SHP77 treated with DMSO at 0.1 percent for 48 hours (cell line): ENCODE measurements at regions not wholly inside any gene's neighbourhood (a gene's known extent, or its start where the extent isn't known, plus 50 kb on each side); places are given as distances from the start of the nearest gene placed in this dataset.
"Not testable (repeated sequence)": the region's sequence is repeated elsewhere in the genome, so short reads cannot be mapped to it uniquely, and the experiment has no call there.

ENCODE experiments used
- DNase-seq: peaks from one replicate; lab custom pipeline; 2025; lab: John Stamatoyannopoulos, UW

- DNase-seq = no peak
Observed at GRCh38 chr20:19874040-19874727, 116.1 kb downstream of the RIN2 start.

- DNase-seq = no peak
Observed at GRCh38 chr20:19875376-19876221, 117.5 kb downstream of the RIN2 start.

- no peak for DNase-seq
Observed at GRCh38 chr20:19876828-19877460, 118.9 kb downstream of the RIN2 start.

GRCh38 chr20:19879874-19880255 is 121.8 kb downstream of the RIN2 start:
- not testable (repeated sequence) for DNase-seq

GRCh38 chr20:19880256-19881079 is 122.4 kb downstream of the RIN2 start:
- DNase-seq = no peak

- DNase-seq = no peak
Observed at GRCh38 chr20:19881080-19881840, 123.2 kb downstream of the RIN2 start.

GRCh38 chr20:19881990-19882389 is 123.9 kb downstream of the RIN2 start:
- DNase-seq = no peak

GRCh38 chr20:19882446-19882845 is 124.4 kb downstream of the RIN2 start:
- DNase-seq = no peak

GRCh38 chr20:19883501-19883900 is 125.4 kb downstream of the RIN2 start:
- DNase-seq = no peak

- DNase-seq = no peak
Observed at GRCh38 chr20:19885594-19885938, 127.5 kb downstream of the RIN2 start.

GRCh38 chr20:19885939-19886660 is 128.0 kb downstream of the RIN2 start:
- DNase-seq = no peak

- peak; percentile 21 for DNase-seq
Observed at GRCh38 chr20:19886661-19887288, 128.7 kb downstream of the RIN2 start.

GRCh38 chr20:19887556-19888268 is 129.4 kb upstream of the NAA20 start:
- no peak for DNase-seq

GRCh38 chr20:19888269-19888671 is 128.9 kb upstream of the NAA20 start:
- DNase-seq = peak; percentile 91

GRCh38 chr20:19889011-19889953 is 127.9 kb upstream of the NAA20 start:
- peak; percentile 52 for DNase-seq

GRCh38 chr20:19890445-19891051 is 126.6 kb upstream of the NAA20 start:
- DNase-seq = peak; percentile 68

GRCh38 chr20:19893356-19893755 is 123.8 kb upstream of the NAA20 start:
- DNase-seq = no peak

- DNase-seq = no peak
Observed at GRCh38 chr20:19895761-19896160, 121.4 kb upstream of the NAA20 start.
